C4-2B (cell line): ENCODE measurements at regions not wholly inside any gene's neighbourhood (a gene's known extent, or its start where the extent isn't known, plus 50 kb on each side); places are given as distances from the start of the nearest gene placed in this dataset.

Experiments
- H3K27ac ChIP-seq: fragments of 450-650 bp; 2 replicates; pipeline ENCODE4 v1.5.1; 2017
- CTCF ChIP-seq: fragments of 450-650 bp; conservative IDR thresholded peaks from 2 replicates; pipeline ENCODE4 v1.5.1; 2017; ENCODE audit warnings: mild to moderate bottlenecking
- ZFX ChIP-seq: fragments of 450-650 bp; IDR thresholded peaks from 2 replicates; pipeline ENCODE4 v1.6.1; 2017

GRCh38 chr12:63424671-63425070 is 243.6 kb downstream of the DPY19L2 start:
- no peak overlapping the region for H3K27ac ChIP-seq
- TF ChIP-seq CTCF (no peak), ZFX (no peak)

- no peak overlapping the region for H3K27ac ChIP-seq
- no peak for TF ChIP-seq CTCF
- no peak for TF ChIP-seq ZFX
Observed at GRCh38 chr12:63423839-63424238, 244.5 kb downstream of the DPY19L2 start.

- H3K27ac ChIP-seq: no peak overlapping the region
- TF ChIP-seq CTCF (peak; percentile 88), ZFX (no peak)
Observed at GRCh38 chr12:63420206-63420644, 248.1 kb downstream of the DPY19L2 start.

- no peak overlapping the region for H3K27ac ChIP-seq
- TF ChIP-seq ZFX (no peak), CTCF (no peak)
Observed at GRCh38 chr12:63419154-63419553, 249.1 kb downstream of the DPY19L2 start.

- H3K27ac ChIP-seq: no peak overlapping the region
Observed at GRCh38 chr12:63416788-63417187, 251.5 kb downstream of the DPY19L2 start.

GRCh38 chr12:63415357-63415756 is 252.9 kb downstream of the DPY19L2 start:
- H3K27ac ChIP-seq: no peak overlapping the region
- TF ChIP-seq CTCF (no peak), ZFX (no peak)

More at GRCh38 chr12:63416788-63417187, 251.5 kb downstream of the DPY19L2 start:
- TF ChIP-seq CTCF (no peak), ZFX (no peak)

GRCh38 chr12:63410197-63410596 is 258.1 kb downstream of the DPY19L2 start:
- TF ChIP-seq CTCF (no peak), ZFX (no peak)
- H3K27ac ChIP-seq: no peak overlapping the region
